ENCODE measurements at regions not wholly inside any gene's neighbourhood (a gene's known extent, or its start where the extent isn't known, plus 50 kb on each side); places are given as distances from the start of the nearest gene placed in this dataset.

- TF ChIP-seq, protein P1, sequence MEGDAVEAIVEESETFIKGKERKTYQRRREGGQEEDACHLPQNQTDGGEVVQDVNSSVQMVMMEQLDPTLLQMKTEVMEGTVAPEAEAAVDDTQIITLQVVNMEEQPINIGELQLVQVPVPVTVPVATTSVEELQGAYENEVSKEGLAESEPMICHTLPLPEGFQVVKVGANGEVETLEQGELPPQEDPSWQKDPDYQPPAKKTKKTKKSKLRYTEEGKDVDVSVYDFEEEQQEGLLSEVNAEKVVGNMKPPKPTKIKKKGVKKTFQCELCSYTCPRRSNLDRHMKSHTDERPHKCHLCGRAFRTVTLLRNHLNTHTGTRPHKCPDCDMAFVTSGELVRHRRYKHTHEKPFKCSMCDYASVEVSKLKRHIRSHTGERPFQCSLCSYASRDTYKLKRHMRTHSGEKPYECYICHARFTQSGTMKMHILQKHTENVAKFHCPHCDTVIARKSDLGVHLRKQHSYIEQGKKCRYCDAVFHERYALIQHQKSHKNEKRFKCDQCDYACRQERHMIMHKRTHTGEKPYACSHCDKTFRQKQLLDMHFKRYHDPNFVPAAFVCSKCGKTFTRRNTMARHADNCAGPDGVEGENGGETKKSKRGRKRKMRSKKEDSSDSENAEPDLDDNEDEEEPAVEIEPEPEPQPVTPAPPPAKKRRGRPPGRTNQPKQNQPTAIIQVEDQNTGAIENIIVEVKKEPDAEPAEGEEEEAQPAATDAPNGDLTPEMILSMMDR (IDR thresholded peaks at IDR 0.05) = no peak
- TF ChIP-seq POLR2AphosphoS5 (IDR thresholded peaks at IDR 0.05) (no peak), POLR2A (IDR thresholded peaks at IDR 0.05) (no peak), EP300 (IDR thresholded peaks at IDR 0.05) (no peak)
Observed at GRCh38 chr7:13551503-13551902, 438.0 kb downstream of the ETV1 start.

All from stomach (tissue), 4 donors.